GM21825 (cell line): ENCODE measurements at regions not wholly inside any gene's neighbourhood (a gene's known extent, or its start where the extent isn't known, plus 50 kb on each side); places are given as distances from the start of the nearest gene placed in this dataset.
"Not testable (repeated sequence)": the region's sequence is repeated elsewhere in the genome, so short reads cannot be mapped to it uniquely, and the experiment has no call there.

ENCODE experiments used
- ATAC-seq: cut with Tn5 transposase; IDR thresholded peaks from one replicate; pipeline ENCODE4 v1.9.1; 2021; ENCODE audit warnings: mild to moderate bottlenecking, moderate library complexity; ENCODE audit not compliant: unreplicated experiment

DNA sequence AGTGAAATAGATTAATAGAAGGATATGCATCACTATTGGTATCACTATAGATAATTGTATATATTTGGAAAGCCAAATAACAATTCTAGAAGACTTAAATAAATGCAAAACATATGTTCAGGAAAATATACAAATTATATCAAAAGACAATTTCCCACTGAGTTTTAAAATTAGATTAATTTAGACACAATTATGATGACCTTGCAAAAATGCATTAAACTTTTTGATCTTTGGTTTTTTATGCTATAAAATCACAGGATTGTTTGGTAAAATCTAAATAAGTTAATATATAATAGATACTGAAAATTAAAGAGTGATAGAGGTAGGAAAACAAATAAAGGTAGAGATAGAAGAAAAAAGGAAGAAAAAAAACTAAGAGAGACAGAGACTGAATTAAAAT lies 2027.7 kb downstream of the MRPL39 start:
- no peak for ATAC-seq

DNA sequence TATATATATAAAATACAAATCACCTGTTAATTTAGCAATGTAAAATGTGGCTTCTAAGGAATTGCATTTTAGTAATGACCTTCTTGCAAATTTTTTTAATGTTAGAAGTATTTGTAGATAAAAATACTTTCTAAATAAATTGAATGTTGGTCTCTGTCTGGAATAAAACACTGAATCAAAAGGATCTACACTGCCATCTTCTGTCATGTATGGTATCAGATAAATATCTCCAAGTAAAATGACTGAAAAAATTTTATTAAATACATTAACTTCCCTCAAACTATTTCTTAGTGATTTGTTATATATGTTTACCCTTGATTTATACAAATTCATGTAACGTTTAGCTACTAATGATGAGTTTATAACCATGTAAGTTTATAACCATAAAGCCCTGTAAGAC lies 2029.3 kb downstream of the MRPL39 start:
- no peak for ATAC-seq

GRCh38 chr21:23574932-23575331 lies 2032.3 kb downstream of the MRPL39 start:
- no peak for ATAC-seq

GRCh38 chr21:23548924-23549323 lies 2058.4 kb downstream of the MRPL39 start:
- not testable (repeated sequence) for ATAC-seq

- no peak for ATAC-seq
Measured at GRCh38 chr21:23543333-23543732, 2063.9 kb downstream of the MRPL39 start.

DNA sequence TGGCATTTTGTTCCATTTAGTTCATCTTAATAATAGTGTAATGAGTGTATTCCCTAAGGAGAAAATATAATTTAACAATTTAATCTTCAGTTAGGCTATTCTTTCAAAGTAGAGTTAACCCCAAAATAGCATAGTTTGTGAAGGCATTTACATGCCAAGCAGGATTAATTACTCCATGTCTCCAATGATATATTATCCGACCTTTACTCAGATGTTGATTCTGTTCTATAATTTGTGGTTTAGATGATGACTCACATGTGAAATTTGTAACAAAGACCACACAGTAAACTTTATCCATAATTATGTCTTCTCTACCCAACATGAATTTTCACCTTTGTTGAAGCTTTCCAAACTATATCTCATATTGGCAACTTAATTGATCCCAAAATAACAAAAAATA lies 2065.2 kb downstream of the MRPL39 start:
- ATAC-seq = no peak

DNA sequence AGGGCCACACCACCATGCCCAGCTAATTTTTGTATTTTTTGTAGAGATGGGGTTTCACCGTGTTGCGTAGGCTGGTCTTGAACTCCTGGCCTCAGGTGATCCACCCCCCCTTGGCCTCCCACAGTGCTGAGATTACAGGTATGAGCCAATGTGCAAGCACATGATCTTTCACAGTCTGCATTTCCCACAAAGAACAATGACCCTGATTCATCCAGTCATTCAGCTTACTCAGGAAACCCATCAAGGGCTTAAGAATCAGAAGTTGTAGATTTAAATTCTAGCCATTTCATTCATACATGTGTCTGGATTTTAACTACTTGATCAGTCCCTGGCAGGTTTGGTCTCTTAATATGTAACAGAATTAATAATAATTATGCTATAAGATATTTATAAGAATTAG lies 2065.7 kb downstream of the MRPL39 start:
- ATAC-seq = no peak

GRCh38 chr21:23534850-23535249 lies 2072.4 kb downstream of the MRPL39 start:
- ATAC-seq = no peak

- ATAC-seq = no peak
Measured at GRCh38 chr21:23531444-23531843, 2075.8 kb downstream of the MRPL39 start.

DNA sequence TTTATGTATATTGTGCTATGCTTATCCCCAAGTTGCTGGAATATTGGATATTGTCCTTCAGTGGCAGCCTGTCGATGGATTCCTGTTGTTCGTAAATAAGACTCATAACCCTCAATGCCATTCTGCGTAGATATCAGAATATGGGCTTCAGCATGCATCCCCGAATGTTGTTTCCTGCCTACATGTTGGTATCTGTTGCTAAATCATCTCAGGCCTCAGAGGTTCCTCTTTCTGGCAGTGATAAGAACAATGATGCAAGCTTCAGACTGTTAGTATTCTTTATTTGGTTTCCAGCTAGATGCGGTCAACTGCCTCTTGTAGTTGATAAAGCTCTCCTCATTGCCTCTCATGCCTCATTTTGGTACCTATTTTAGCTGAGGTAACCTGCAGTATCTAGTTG lies 2082.6 kb downstream of the MRPL39 start:
- no peak for ATAC-seq

DNA sequence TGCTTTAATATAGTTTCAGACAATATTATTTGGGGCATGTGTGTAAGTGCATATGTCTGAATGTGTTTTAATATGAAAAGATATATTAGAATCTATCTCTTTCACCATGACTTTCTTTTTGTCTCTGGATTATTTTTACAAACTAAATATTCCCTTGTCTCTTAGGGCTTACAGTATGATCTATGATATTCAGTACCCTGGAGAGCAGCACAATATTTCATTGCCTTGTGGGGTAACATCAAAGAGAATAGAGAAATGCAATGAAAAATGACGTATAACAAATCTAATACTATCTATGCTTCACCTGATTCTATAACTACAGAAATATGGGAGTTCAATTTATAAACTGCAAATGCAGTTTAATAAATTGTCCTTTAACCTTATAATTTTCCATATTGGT lies 2084.5 kb downstream of the MRPL39 start:
- no peak for ATAC-seq

DNA sequence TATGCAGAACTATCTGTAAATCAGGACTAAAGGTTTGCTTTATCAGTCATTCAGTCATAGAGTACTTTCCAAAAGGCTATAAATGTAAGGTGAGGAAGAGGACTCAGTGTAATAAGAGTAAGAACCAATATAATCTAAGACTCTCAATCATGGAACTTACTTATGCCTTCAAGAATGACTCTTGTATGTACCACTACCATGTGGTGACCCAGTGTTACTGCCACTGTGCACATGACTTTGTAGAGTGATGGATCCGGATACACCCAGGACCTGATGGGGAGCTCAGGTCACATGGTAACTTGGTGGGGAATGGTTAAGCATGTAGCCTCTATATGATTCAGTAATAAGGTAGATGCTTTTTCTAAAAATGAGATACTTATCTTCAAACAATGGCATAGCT lies 2099.8 kb downstream of the MRPL39 start:
- ATAC-seq = no peak

DNA sequence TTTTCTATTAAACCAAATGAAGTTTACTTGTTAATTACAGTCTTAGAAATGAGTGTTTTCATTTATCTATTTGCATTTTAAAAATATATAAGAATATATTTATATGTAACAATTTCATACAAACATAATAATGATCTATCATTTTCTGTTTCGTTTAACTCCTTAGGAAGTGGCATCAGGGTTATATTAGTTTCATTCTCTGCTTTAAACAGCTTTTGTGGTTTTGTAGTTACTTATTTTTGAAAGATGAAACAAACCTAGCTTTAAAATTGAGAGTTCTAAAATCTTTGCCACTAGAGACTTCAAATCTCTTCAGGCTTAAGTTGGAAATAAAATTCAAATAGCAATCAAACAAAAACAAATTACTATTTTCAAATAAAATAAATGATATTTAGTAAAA lies 2110.6 kb downstream of the MRPL39 start:
- ATAC-seq = no peak

DNA sequence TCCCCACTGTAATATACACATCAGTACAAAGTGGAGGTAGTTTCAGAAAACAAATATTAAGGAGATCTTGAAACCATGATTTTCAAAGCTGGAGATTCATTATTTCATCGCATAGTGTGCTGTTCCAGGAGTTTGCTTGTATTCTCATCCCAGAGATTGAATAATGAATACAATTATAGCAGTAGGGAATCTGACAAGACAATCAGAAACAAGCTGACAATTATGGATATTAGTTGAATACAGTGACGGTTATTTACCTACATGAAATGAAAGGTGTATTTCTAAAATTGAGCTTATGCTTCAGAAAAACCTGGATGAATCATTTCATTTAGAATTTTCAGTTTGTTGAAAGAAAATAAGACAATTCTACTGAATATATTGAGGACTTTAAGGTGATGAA lies 2119.0 kb downstream of the MRPL39 start:
- no peak for ATAC-seq

DNA sequence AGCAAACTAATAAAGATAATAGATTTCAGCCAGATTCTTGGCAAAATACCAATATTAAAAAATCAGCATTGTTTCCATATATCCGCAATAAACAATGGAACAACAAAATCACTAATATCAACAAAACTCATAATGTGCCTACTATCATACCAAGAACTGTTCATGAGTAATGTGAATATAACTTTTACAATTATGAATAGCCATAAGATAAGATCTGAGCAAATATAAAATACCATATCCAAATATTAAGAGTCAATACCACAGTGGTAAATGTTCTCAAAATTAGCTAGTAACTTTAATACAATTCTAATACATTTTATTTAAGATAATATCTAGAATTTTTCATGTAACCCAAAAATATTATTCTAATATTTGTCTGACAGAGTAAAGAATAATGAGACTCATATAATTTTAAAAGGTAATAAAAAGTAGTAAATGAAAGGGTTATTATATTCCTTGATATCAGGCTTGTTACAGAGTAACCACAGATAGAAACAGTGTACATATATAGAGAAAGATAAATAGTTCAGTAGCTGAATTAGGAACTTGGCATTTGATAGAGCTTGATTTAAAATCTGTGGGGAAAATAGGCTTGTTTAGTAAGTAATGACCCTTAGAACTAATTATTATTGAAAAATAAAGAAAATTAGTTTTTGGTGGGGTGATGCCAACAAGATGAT lies 2126.6 kb downstream of the MRPL39 start:
- ATAC-seq = no peak

GRCh38 chr21:23478381-23478780 lies 2128.9 kb downstream of the MRPL39 start:
- no peak for ATAC-seq

GRCh38 chr21:23475281-23476219 lies 2131.7 kb downstream of the MRPL39 start:
- no peak for ATAC-seq

- peak; percentile 91 for ATAC-seq
Measured at GRCh38 chr21:23471877-23472276, 2135.4 kb downstream of the MRPL39 start.

DNA sequence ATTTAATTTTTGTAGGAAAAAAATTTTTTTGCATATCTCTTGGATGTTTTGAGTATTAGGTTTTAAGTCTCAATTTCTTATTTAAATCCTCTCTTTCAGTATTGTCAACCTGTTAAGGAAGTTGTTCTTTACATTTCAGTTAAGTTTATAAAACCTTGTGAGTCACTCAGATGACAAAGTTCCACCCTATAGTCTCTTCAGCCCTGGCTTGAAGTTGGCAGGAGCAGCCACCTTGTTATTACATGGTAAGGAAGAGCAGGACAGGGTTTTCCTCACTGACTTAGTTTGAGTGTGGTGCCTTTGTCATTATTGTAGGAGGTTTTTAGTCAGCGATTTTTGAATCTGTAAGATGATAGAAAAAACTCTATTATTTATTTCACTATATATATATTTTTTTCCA lies 2143.9 kb downstream of the MRPL39 start:
- no peak for ATAC-seq

- no peak for ATAC-seq
Measured at GRCh38 chr21:23455676-23456075, 2151.6 kb downstream of the MRPL39 start.

DNA sequence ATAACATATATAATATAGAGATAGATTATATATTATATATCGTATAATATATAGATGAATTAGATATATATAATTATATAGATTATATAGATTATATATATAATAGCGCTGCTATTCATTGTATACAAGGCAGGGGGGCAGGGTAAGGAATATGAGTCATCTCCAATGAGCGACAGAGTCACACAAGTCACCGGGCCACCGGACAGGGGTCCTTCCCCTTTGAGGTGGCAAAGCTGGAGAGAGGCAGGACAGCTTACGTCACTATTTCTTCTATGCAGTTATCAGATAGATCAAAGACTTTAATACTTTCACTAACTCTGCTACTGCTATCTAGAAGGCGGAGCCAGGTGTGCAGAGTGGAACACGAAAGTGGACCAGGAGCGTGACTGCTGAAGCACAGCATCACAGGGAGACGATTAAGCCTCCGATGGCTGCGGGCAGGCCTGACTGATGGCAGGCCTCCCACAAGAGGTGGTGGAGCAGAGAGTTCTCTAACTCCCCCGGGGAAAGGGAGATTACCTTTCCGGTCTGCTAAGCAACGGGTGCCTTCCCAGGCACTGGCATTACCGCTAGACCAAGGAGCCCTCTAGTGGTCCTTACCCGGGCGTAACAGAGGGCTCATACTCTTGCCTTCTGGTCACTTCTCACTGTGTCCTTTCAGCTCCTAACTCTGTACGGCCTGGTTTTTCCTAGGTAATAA lies 2154.7 kb downstream of the MRPL39 start:
- ATAC-seq = peak; percentile 72

DNA sequence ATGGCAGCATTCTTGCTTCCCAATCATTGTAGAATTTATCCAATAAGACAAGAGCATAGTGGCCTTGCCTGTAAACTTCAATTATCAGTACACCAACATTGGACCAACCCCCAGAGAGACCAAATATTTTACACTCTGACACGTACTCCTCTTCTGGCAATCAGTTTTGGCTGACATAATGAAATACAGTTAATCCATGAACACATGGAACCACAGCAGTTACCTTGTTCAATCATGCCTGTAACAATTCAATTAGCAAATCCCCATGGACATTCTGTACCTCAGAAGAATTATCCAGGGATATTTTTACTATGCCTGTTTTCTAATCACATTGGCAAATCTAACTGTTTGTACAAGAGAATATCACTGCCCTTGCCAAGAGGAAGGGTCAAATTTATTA lies 2162.0 kb downstream of the MRPL39 start:
- ATAC-seq = no peak
